ENCODE measurements at regions not wholly inside any gene's neighbourhood (a gene's known extent, or its start where the extent isn't known, plus 50 kb on each side); places are given as distances from the start of the nearest gene placed in this dataset.

DNA sequence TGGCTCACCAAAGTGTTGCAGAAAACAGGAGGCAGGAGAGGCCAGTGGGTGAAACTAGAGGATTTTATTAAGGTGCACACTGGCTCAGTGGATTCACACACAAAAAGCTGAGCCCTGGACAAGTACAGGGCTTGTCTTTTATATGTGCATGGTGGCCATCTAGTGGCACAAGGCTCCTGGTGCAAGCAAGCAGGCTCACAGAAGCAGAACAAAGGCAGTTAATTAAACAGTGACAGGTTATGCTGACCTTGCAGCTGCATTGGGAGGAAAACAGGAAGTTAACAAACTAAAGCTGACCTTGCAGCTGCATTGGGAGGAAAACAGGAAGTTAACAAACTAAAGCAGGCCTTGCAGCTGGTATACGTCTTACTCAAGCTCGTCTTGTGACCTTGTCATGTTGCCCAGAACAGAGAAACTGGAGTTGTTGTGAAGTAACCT lies 65.3 kb upstream of the ZNF681 start:
- TF ChIP-seq, protein P1, sequence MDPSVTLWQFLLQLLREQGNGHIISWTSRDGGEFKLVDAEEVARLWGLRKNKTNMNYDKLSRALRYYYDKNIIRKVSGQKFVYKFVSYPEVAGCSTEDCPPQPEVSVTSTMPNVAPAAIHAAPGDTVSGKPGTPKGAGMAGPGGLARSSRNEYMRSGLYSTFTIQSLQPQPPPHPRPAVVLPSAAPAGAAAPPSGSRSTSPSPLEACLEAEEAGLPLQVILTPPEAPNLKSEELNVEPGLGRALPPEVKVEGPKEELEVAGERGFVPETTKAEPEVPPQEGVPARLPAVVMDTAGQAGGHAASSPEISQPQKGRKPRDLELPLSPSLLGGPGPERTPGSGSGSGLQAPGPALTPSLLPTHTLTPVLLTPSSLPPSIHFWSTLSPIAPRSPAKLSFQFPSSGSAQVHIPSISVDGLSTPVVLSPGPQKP (IDR thresholded peaks at IDR 0.05; ENCODE audit: low read depth, low read length) = no peak
- TF ChIP-seq, protein P2, sequence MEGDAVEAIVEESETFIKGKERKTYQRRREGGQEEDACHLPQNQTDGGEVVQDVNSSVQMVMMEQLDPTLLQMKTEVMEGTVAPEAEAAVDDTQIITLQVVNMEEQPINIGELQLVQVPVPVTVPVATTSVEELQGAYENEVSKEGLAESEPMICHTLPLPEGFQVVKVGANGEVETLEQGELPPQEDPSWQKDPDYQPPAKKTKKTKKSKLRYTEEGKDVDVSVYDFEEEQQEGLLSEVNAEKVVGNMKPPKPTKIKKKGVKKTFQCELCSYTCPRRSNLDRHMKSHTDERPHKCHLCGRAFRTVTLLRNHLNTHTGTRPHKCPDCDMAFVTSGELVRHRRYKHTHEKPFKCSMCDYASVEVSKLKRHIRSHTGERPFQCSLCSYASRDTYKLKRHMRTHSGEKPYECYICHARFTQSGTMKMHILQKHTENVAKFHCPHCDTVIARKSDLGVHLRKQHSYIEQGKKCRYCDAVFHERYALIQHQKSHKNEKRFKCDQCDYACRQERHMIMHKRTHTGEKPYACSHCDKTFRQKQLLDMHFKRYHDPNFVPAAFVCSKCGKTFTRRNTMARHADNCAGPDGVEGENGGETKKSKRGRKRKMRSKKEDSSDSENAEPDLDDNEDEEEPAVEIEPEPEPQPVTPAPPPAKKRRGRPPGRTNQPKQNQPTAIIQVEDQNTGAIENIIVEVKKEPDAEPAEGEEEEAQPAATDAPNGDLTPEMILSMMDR (IDR thresholded peaks at IDR 0.05) = no peak
- no peak for TF ChIP-seq POLR2A (IDR thresholded peaks at IDR 0.05; ENCODE audit: low read length)

All from A549 (cell line).